Fibroblast of skin of left quadriceps (primary cell): ENCODE measurements at regions not wholly inside any gene's neighbourhood (a gene's known extent, or its start where the extent isn't known, plus 50 kb on each side); places are given as distances from the start of the nearest gene placed in this dataset.

ENCODE experiments used
- DNase-seq, 2 experiments: peaks; one replicate each; pipeline ENCODE4 v3.0.0-alpha.2; 2013; ENCODE audit warnings: low read depth in 2 of 2

DNA sequence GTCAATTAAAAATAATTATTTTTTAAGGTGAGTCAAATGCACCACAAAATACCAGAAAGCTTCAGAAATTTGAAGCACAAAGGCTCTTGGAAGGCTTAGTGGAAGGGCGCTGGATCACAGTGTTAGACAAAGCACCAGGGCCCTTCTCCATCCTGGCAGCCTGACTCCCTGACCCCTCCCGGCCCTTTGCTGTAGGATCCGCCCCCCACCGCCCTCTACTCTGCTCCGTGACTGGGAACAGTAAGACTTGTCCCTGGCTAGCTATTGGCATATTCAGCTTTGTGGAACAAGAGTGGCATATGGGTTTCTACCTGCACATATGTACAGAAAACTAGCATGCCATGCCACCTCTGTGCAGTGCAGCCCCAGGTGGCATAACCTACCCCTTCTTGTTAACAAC, 222.1 kb downstream of the SYK start:
- DNase-seq: no peak

DNA sequence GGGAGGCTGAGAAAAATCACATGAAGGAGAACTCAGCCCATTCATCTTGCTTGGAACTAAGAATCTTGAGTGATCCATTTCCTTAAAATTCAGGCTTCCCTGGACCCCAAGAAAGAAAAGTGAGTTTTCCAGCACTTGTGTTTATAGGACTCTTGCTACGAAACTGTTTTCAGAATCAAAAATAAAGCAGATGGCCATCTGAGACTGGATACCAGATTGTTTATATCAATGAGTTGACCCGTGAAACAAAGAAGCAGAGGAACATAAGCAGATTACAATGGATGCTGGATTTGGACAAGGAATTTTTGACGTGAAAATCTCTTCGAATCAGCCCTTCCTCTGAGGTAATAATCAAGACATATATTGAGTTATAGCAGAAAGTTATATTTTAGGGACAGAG, 223.2 kb downstream of the SYK start:
- DNase-seq: no peak

DNA sequence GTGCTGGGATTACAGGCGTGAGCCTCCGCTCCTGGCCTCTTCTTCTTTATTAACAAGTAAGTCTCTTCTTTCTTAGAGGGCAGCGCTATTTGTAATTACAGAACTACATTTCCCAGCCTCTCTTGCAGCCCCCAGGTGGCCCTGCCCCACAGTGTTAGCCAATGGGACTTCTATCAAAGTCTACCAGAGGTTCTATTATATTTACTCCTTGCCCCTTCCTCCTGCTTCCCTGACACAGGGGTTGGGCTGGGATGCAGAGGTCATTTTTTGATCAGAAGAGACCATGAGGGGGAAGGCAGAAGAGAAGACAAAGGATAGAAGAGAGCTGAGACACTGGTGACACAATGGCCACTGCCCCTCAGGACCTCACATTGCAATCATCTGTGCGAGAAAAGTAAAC, 224.2 kb downstream of the SYK start:
- DNase-seq: no peak

DNA sequence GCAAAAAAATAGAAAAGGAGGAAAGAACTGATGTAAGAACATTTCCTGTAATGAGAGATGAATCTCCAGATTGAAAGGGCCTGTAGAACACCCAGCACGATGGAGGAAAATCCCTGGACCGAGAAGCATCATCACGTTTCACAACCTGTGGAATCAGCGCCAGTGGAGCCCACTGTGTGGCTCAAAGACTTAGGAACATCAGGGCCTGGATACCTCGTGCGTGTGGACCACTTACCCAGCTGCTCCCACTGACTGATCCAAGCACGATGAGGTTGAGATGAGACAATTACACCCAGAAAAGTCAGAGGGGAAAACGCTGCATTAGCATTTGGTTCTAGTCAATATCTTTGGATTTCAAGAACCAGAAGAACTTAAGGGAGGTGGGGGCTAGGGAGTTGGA, 224.6 kb downstream of the SYK start:
- DNase-seq: no peak

DNA sequence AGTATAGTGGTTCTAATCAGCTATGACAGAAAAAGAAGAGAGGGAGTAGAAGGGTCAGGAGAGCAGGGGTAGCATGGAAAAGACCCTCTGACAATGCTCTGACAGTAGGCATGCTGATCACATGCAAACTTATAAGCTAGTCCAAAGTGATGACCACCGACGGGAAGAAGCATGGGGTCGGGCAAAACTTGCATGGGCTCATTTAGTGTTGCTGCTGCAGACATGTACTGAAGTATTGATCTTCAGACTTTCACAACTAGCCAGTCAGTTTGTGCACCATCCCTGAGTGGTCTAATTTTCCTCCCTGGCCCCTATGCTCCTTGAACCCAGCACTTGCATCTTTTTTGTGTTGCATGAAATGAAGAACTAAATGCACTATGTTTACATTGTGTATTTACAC, 225.4 kb downstream of the SYK start:
- no peak for DNase-seq

DNA sequence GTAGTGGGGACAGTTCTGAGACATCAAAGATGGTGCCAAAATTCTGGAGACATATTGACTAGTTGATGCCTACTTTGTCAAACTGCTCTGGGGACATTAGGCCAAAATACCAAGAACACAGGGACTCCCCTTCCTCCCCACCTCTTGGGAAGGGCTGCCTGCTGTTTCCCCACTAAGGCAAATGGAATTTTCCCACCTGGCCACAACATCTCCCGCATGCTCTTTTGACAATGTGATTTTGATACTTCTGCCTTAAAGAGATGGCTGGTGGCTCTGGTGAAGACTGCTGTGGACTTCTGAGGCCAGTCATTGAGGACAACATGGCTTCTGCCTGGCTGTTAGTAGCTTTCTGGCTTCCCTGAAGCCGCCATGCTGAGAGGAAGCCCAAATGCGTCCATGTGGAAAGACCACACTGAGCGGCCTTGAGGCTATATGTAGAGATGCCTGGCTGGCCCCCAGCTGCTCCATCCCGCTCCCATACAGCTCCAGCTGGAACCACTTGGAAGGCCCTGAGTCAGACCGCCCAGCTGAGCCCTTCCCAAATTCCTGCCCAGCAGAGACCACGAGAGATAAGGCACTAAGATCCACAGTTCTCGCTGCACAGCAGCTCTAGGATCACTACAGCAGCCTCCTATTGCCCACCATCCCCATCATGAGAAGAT, 226.7 kb downstream of the SYK start:
- DNase-seq: no peak

DNA sequence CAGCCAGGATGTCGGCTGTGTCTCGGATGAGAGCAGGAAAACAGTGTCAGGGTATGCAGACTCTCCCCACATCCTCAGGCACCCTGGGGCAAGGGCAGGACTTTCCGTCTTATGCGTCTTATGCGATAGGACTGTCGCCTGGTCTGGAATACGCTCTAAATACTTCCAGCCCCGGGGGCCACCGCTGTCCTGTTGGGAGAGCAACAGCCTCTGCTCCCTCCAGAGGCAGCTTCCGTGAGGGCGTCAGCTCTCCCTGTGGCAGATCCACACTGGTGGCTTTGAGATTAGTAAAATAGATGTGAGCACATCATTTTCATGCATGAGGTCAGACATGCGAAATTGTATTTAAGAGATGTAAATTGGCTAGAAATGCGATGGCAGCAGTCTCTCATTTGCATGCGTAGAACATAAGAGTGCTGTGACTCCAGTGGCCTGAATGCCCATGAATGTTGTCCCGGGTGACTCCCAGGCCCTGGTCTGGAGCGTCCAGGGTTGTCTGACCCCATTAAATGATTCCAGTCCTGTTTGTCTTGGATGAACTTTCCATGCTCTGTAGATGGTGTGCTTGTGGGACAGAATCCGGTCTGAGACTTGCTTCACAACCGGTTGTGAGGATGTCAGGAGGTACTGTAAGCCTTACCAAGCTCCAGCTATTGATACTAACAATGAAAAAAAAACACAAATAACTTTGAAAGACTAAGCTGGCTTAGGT, 228.2 kb downstream of the SYK start:
- DNase-seq: no peak

DNA sequence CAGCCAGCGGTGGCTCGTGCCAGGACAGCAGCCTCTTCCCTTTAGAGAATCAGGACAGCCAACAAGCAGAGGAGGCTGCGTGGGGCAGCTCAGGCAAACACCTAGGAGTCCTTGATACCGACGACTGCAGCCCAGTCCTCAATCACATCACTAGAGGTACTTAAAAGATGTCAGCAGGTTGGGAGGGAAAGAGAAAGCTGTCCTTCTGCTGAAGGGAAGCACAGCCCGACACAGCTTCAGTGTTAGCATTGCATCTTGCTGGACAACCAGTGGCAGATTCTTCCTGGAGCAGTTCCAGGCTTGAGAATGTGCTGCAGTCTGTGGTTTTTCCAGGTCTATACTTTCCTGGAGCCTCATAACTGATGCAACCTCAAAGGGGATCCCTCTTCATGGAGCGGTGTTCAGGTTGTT, 230.5 kb downstream of the SYK start:
- no peak for DNase-seq

DNA sequence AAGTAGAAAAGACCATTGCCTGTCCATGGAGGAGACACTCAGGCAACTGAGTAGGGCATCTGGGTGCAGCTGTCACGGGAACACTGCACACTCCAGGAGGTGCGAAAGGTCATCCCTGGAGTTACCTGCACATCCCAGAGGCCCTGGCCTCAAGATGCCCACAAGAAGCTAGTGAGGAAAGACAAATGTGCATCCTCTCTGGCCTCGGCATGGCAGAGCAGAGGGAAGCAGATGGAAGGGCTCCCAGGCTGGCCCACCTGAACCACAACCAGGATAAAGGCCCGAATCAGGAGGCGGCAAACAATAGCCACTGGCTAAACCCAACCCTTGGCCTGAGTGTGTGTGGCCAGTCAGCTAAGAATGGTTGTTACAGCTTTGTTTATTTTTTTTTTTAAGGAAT, 231.7 kb downstream of the SYK start:
- no peak for DNase-seq

DNA sequence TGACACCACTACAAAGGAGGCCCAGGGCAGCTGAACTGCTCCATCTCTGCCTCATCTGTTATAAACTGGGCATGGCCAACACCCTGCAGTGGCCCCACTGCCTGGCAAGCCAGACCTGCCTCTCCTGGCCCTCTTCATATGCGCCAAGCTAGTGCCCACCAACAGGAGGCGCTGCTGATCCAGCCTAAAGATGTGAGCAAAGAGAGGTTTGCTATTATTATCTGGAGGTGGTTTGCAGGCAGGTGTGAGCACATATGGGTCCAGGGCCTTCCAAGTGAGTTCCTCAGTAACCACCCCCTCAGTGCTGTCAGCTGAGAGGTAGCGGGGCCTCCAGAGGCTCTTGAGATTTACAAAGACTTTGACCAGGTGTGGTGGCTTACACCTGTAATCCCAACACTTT, 232.2 kb downstream of the SYK start:
- no peak for DNase-seq

DNA sequence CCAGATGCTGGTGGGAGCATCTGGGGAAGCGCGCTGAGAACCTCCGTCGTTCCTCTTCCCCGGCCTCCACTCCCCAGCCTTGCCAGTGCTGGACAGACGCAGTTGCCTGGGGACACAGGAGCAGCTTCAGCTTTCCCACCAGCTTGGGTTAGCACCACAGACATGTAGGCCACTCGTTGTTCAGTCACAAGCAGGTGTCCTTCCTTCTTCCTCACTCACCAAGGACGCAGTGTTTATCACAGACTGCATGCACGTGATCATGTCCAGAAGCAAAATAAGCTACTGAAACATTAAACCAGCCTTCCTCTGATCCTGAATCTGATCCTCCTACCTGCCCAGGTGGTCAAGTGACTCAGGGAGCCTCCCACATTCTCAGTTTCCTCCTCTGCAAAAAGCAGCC, 232.9 kb downstream of the SYK start:
- no peak for DNase-seq

DNA sequence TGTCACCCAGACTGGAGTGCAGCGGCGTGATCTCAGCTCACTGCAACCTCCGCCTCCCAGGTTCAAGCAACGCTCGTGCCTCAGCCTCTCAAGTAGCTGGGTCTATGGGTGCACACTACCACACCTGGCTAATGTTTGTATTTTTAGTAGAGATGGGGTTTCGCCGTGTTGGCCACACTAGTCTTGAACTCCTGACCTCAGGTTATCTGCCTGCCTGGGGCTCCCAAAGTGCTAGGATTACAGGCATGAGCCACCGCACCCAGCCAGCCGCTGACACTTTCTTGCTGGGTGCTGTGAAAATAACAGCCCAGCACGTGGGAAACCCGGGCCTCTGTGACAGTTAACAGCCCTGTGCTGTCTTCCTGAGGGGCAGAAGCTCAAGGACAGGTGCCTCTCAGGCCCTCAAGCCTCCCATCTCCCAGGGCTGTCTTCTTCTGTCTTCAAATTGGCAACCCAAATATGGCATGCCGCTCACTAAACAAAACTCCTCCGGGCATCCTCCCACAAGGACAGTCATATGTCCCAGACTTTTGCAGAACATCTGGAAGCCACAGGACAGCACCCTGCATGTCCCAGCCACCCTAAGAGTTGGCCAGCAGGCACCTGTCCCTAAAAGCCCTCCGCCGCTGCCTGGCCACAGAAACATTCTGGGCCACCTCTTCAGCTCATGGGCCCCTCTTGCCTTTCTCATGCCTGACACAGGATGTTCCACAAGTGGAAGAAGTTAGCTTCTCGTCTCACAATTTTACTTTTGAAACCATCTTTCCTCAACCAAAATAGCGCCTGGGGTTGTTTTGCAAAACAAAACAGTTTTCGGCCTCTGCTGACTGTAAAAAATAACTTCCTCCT, 233.6 kb downstream of the SYK start:
- no peak for DNase-seq

DNA sequence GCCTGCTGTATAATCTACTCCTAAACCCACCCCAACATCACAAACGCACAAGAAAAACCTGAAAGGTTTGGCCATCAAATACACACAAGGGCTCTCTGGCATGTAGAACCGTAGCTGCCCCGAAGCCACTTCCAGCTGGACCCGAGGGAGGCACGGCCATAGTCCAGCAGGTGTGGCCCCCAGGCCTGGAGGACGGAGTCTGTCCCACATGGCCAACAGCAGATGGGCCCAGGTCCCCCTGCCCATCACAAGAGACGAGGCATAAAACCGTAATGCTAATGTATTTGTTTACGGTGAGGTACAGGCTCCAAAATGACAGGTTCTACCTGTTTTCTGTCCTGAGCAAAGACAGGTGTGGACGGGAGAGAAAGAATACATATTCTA, 234.2 kb downstream of the SYK start:
- no peak for DNase-seq

DNA sequence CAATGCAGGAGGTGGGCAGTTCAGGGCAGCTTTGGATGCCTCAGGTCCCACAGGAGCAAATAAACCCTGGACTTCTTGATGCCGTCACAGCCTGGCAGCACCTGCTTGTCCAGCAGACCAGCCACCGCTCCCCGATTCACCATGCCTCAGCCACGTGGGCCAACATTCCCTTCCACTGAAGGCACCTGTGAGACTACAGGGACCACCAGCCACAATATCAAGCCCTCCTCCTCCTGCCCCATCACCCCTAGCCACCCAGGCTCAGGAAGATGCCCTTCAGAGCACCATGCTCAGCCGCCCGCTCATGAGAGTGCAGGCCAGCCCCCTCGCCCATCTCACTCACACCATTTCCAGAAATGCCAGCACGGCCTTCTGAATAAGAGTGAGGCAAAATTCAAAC, 234.7 kb downstream of the SYK start:
- no peak for DNase-seq

DNA sequence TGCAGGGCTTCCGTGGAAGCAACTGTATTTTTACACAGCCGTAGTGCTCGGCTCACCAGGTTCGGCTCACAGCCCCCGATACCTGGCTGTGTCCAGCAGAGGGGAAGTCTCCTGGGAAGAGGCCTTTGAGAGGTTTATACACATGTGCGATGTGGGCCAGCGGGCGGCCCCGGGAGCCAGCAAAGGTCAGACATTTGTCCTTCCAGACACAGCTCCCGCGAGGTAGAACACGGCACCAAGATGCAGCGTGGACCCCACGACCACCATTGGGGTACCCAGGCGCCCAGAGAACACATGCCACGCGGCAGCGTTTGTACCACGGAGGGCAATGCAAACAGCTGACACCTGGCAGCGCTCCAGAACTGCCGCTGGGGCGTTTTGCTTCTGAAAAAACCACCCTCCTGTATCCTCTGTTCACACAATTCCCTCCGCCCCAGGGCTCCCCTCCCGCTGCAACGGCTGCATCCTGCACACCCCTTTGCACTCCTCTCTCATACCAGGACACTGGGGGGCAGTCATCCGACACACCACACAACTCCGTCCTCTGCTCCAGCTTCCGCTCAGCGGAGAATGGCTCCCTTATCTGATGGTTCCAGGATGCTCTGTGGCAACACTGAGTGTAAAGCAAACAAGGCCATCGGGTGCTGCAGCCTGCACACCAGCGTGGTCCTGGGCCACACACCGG, 235.3 kb downstream of the SYK start:
- peak; percentile 63 to 68 for DNase-seq

DNA sequence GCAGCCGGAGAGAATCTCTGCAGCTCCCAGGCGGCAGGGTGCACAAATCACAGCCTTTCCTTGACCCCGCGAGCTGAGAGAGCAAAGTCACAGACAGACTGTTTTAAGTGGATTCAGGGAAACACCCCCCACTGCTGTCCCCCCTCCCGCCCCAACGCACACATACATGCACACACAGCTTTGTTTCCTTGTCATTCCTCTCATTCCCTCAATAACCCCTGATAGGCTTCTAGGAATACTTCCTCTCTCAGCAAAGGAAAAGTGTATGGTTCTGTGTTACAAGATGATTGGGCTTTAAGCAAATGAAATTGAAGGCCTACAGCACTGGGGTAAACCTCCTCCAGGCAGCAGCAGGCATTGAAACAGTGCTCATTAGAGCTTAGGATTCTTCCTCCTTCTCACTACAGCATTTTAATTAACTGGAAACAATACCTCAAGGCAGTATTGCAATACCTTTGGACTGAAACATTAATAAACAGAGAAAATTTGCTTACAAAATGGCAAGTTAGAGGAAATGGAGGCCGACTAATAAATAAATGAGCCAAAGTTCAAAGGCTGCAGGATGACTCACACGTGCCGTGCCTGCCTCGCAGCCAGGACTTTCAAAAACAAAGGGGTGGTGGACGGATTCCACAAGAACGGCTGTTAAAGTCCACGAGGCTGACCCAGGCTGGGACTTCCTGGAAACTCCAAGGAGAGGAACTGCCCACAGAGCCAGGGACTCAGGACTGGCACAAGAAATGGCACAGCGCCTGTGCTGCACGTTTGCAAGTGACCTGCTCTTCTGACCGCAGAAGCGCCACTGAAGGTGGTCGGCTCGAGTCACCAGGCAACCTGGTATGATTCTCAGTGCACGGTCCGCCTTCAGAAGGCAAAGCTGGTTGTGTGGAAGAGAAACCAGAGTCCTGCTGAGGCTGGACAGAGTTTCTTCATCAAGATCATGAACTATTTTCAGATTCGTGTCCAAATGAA, 236.2 kb downstream of the SYK start:
- DNase-seq: peak in 1 of 2 experiments; percentile 16

DNA sequence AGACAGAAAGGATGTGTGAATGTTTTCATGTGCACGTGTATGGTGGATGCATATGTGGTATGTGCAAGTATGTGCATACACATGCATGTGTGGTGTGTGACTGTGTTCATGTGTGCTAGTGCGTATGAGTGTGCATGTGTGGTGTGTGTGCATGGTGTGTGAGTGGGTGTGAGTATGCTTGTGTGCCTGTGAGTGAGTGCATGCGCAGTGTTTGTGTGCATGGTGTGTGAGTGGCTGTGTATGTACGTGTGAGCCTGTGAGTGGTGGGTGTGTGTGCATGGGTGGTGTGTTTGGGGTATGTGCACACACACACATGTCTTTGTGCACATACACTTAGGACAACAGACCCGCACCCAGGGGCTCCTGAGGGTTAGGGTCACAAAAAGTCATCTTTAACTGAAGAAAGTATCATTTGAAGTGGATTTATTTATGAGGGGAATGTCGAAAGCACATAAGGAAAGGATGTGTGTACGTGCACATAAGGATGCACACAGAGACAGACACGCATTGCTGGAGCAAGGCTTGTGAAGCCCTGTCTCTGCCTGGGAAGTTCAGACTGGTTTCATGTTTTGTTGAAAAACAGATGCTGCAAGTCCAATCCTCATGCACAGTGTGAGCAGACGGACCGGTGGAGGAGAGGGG, 237.0 kb downstream of the SYK start:
- no peak for DNase-seq

DNA sequence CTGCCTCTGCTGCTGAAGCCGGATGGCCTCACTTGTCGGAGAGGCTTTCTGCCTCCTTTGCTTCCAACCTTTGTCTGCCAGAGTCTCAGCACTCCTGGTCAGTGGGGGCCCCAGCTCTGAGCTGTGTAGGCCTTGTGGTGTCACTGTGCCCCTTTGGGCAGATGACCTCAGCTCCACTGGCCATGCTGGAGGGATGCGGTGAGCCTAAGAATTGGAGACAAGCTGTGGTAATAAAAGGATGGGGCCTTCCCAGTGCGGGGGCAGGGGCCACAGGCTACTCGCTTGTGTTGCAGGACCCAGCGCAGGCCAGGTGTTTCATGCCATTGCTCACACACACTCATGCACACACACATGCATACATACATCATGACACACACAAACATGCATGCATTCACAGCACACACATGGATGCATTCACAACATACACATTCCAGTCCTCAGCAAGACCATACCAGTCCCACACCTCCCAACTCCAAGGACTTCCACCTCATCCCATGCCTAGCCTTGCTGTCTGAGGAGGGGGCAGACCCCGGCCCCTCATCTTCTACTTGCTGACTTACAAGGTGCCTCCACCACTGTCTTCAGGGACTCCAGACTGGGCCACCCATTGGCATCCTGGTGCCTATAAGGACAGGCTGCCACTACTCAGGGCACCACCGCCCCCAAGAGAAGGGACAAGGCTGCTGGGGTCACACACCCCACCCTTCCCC, 237.7 kb downstream of the SYK start:
- no peak for DNase-seq

DNA sequence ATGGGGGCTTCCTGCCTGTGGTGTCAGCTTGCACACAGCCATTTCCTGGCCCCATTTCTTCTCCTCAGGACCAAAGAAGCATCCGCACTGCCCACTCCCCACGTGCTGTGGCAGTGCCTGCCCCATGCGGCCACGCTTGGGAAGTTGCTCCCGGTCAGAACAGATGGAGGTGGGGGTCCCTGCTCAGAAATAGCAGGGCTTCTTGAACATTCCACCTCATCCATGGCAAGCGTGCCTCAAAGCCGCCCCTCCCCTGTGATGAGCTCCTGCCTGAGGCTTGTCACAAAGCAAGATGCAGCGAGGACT, 238.2 kb downstream of the SYK start:
- no peak for DNase-seq
